ENCODE measurements at regions not wholly inside any gene's neighbourhood (a gene's known extent, or its start where the extent isn't known, plus 50 kb on each side); places are given as distances from the start of the nearest gene placed in this dataset.
"Not testable (repeated sequence)": the region's sequence is repeated elsewhere in the genome, so short reads cannot be mapped to it uniquely, and the experiment has no call there.

DNA sequence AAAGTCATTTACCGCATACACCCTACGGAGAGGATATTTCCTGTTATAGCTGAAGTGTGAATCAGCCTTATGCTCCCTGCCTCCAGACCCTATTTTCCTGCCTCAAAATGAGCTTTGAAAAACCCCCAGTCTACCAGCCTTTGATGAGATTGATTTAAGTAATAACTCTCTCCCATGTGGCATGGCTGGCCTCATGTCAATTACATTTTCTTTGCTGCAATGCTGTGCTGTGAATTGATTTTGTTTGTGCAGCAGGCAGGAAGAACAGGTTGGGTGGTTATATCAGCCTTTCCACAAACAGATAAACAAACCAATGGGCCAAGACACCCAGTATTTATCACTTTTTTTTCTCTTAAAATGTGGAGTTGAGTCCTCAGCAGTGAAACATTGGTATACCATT is 1105.5 kb upstream of the TMEM132C start:
- DNase-seq, result no peak

DNA sequence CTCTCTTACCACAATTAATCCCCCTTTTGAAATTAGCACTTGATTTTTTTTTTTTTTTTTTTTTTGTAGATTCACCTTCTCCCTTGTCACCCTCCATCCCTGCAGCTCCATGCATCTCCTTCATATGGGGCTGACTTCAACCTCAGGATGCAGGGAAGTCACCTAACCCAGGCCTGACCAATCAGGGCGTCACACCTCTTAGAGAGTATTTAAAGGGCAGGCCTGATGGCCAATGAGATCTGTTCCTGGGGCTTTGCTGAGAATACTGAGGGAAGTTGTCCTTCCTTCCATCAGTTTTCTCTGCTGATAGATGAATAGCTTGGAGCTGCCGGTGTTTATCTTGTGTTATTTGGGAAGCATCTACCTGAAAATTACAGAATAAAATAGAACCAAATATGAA is 1104.7 kb upstream of the TMEM132C start:
- DNase-seq, result no peak

DNA sequence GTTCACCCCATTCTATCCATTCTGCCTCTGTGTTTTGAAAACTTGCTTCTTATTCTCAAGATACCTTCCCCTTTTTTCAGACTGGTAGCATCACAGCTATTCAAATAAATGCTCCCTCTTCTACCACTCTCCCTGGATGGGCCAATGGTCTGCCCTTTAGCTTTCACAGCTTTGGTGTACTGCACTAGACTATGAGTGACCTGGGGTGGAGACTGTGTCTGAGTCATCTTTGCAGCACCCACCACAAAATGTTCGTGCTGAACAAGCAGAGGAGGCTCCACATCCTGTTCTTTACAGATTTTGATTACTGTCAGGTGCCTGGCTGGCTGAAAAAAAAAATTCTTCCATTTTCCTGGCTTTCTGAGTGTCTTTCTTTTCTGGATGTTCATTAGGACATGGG is 1104.1 kb upstream of the TMEM132C start:
- DNase-seq, result peak in 1 of 6 experiments; percentile 16

DNA sequence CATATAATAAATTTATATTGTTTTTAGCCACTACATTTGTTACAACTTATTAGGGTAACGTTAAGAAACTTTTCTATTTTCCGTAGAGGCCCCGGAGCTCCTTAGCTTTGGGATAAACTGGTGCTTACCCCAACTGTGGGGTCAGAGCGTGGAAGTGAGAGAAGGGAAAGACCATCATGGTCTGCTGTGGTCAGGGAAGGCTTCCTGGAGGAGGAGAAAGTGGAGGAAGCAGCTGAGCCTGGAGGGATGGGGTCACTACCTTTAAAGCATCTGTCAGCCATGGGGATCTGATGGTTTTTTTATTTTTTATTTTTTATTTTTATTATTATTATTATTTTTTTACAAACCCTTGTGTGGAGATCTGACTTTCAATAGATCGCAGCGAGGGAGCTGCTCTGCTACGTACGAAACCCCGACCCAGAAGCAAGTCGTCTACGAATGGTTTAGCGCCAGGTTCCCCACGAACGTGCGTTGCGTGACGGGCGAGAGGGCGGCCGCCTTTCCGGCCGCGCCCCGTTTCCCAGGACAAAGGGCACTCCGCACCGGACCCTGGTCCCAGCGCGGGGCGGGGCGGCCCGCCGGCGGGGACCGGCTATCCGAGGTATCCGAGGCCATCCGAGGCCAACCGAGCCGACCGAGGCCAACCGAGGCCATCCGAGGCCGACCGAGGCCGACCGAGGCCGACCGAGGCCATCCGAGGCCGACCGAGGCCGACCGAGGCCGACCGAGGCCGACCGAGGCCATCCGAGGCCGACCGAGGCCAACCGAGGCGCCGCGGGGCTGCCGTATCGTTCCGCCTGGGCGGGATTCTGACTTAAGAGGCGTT is 1101.2 kb upstream of the TMEM132C start:
- DNase-seq, result peak; percentile 36 to 96 (median 86)

DNA sequence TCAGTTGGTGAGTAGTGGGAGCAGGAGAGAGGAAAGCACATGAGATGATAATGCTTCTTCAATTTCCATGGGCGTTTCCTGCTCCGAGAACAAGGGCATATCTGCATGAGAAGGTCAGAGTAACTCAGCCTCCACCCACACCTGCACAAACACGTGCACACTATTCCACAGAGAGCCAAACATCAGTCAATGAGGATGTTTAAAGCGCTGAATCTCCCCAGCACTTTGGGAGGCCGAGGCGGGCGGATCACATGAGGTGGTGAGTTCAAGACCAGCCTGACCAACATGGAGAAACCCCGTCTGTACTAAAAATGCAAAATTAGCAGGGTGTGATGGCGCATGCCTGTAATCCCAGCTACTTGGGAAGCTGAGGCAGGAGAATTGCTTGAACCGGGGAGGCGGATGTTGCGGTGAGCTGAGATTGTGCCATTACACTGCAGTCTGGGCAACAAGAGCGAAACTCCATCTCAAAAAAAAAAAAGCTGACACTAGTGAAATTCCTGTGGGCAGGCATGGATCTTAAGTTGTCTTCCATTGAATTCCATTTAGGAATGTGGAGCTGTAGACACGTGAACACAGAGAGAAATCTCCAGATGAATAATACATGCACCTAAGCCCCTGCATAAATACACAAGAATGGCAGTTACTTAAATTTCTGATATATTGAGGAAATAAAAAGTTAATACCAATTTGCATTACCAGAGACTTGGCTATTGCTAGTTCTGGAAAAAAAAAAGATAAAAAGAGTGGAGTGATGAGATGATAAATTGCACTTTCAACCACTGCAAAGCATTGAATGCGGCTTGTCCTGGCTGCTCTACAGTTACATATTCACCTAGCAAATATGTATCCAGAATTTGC is 1097.4 kb upstream of the TMEM132C start:
- DNase-seq, result no peak

DNA sequence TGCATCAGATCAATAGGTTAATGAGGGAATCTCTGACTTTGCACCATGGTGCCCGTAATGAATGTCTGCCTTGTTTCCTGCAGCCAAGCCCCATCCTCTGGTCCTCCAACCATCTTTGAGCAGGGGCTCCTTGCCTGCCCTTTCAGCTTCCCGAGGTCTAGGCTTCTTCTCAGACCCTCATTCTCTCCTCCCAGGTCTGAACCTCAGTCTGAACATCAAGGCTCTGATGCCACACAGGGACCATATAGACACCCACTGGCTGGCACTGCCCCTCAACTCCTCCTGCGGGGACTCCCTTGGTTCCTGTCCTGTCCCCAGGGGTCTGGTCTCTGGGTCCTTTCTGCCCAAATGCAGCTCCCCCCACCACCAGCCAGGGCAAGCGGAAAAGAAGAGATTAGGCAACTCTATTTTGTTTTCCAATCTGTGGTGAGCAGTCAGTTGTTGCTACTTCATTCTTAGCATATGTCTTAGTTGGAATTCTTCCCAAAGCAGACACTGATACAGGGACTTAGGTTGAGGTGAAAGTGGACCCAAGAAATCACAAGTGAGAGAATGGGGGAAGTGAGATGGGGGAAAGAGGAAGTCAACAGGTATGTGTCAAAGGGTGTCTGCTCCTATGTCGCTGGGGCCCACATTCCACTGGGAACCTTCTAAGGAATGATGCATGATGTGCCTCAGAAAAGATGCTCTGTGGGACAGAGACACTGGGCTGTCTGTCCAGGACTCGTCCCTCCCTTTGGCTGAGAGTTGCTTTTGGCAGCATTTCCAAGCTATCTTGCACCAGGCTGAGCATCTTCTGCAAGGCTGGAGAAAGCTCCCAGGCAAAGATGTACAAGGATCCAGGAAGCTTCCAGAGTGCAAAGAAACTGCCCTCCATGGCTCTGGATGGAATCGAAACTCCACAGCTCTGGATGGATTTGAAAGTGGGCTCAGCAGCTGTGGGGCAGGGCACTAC is 1096.5 kb upstream of the TMEM132C start:
- DNase-seq, result no peak

DNA sequence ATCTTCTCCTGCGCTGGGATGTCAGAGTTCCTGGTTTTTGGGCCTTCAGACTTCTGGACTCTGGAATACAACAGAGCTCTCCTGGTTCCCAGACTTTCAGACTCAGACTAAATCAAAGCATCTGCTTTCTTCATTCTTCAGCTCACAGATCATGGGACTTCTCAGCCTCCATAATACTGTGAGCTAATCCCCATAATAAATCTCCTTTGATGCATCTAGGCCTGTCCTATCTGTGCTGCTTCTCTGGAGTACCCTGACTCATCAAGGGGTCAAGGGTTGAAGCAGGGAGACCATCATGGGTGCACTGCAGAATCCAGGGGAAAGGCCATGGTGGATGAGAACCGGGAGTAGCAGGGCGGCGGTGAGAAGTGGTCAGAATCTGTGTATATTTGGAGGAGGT is 1094.1 kb upstream of the TMEM132C start:
- DNase-seq, result no peak

DNA sequence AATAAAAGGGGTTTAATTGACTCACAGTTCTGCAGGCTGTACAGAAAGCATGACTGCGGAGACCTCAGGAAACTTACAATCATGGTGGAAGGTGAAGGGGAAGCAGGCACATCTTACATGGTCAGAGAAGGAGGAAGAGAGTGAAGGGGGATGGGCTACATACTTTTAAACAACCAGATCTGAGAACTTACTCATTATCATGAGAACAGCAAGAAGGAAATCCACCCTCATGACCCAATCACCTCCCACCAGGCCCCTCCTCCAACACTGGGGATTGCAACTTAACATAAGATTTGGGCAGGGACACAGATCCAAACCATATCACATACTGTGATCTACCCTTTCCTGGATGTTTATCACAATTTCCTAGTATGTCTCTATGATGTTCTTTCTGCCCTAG is 1093.0 kb upstream of the TMEM132C start:
- DNase-seq, result not testable (repeated sequence)

DNA sequence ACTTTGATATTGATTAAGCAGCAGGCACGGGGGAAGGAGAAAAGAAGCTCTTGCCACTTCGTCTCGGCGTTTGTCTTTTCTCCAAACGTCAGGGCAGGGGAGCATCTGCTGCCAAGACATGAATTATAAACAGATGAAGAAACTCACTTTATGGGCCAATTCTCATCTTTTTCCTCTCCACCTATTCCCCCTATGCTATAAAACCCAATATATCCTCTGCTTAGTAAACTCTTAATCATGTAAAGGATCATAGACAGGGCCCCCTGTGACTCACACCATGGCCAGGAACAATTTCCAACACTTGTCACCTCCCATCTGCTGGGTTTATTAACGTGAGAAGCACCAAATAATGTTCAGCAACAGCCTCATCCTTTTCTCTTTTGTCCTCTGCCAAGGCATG is 1092.1 kb upstream of the TMEM132C start:
- DNase-seq, result no peak

DNA sequence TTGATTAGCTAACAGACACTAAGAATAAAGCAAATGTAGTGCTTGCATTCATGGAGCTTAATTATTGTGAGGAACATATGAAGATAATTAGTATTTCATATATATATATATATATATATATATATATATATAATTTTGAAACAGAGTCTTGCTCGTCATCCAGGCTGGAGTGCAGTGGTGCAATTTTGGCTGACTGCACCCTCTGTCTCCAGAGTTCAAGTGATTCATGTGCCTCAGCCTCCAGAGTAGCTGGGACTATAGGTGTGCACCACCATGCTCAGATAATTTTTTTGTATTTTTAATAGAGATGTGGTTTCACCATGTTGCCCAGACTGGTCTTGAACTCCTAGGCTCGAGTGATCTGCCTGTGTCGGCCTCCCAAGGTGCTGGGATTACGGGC is 1091.6 kb upstream of the TMEM132C start:
- DNase-seq, result no peak

DNA sequence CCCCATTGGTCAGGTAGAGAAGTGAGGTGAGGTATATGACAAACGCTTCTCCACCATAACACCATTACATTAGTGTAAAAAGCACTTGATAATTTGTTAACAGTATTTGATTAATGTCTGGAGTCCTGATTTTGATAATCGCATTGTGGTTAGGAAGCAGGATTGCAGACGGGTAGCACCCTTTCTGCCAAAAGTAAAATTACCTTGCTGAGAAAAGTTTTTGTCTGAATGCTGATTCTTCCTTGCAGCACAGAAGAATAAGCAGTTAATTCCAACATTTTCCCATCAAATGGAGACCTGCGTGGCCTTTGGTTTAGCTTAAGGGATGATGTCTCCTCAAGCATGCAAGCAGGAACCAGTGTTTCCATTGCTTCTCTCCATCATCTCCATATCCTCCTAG is 1090.2 kb upstream of the TMEM132C start:
- no peak for DNase-seq

DNA sequence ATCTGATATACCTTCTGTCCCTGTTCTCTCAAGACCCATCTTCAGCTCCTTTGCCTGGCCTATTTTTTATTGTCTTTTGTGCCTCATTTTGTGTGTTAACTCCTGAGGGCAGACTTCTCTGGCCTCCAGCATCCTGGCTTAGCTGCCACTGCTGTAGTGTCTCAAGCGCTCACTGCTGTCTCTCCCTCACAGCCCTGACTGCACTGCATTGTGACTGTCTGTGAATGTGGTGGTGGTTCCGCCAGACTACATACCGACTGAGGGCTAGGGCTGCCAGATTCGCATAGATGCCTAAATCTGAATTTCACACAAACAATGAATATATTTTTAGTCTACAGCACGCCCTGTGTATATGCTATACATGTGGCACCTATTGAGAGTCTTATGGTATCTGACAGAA is 1088.9 kb upstream of the TMEM132C start:
- DNase-seq, result no peak

DNA sequence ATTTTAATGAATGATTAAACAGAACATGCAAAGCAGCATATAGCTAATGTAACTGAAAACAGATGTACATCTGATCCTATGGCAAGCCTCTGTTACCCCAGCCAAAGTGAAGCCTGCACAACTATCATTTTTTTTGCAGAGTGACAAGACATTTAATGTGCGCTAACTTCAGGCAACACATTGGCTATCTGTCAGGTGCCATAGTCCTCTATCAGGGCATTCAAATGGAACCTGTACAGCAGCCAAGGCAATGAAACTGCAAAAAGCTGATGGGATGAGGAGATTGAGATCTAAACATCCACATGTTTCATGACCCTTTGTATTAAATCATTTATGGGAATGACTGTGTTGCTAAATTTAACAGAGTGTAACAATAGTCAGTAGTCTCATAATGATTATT is 1088.5 kb upstream of the TMEM132C start:
- DNase-seq, result no peak

DNA sequence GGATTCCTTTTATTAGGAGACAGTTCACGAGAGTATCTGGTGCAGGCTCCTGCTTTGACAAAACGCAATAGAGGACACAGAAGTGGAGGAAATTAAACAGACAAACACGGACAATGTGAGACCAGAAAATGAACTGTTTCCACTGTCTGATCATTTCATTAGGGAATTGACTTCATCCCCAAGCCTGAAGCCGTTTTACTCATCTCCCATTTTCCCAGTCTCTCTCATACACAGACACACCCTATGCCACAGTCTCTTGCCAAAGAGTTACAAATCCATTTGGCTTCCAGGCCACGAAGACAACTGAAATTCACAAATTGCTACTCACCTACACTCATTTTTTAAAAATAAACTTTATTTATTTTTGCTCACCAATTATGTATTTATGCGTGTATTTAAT is 1087.8 kb upstream of the TMEM132C start:
- DNase-seq, result no peak

DNA sequence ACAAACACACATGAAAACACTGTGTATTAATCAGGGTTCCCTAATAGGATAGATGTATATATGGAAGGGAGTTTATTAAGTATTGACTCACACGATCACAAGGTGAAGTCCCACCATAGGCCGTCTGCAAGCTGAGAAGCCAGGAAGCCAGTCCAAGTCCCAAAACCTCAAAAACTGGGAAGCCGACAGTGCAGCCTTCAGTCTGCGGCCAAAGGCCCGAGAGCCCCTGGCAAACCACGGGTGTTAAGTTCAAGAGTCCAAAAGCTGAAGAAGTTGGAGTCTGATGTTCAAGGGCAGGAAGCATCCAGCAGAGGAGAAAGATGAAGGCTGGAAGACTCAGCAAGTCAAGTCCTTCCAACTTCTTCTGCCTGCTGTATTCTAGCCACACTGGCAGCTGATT is 1085.0 kb upstream of the TMEM132C start:
- no peak for DNase-seq

DNA sequence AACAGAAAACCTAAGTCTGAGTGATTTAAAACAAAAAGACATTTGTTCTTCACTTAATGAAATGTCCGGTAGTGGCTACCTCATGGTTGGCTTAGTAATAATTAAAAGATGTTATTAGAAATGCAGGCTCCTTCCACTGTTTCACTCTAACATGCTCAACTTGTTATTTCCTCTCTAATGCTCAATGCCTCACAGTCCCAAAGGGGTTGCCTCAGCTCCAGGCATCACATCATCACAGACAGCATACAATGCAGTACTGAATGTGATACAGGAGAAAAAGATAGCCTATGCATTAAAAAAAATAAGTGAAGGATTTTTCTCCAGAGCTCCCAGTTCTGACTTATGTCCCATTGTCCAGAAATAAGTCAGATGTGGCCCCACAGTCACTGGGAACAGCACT is 1077.0 kb upstream of the TMEM132C start:
- DNase-seq, result no peak

DNA sequence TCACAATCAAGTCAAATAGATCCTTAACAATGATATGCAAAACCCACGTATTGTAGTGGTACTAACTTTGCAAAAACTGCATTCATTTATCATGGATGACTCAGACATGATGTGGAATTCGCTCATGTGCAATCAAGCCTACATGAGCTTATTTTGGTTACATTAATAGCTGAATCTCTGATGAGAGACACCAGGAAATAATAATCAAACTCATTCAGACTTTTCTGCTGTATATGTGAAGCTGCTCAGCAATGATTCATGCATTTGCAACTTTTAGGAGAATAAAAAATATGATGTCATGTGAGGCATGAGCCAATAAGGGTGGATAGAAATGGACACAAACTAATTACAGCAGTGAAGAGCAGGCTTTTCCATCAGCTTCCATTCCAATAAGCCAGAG is 1075.8 kb upstream of the TMEM132C start:
- no peak for DNase-seq

DNA sequence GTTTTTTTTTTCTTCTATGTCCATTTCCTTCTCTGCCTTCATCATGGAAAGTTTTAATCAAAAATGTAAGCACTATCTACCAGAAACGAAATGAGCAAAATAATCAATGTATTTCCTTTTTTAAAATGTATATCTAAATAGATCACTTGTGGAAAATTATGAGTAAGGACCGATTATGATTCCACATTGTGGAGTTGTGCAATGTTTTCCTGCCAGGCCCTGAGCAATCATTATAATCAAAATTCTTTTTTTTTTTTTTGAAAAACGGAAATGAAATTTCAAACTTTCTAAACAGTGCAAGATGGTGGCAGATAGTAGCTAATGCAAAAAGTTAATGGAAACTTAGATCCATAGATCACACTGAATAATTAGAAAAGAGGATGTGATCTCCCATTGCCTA is 1074.6 kb upstream of the TMEM132C start:
- DNase-seq, result no peak

DNA sequence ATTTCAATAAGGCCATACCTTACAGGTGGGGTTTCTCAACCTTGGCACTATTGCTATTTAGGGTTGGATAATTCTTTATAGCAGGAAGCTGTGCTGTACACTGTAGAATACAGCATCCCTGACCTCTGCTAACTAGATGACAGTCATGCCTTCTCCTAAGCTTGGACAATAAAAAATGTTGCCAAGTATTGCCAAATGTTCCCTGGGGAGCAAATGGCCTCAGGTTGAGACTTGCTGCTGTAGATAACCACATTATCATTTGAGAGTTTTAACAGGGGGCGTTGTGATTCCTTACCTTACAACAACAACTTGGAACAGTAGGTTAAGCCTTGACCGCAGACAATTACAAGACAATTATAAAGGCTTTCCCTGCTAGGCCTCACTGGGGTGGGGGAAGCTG is 1073.6 kb upstream of the TMEM132C start:
- DNase-seq, result no peak

DNA sequence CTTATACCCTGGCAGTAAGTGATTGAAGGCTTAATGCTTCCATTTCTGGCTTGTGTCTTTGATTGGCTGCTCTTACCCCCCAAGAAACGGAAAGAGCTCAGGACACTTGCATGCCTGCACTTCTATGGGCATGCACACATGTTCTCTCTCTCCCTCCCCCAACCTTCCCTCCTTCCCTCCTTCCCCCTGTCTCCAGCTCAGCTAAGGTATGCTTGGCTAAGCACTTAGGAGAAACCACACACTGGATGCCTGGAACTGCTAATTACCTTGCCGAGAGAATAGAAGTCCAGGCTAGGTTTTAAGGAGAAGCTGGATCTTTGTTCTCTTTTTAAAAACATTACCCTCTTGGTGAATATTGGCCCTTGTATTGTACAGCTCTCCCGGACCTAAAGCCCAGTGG is 1072.8 kb upstream of the TMEM132C start:
- no peak for DNase-seq

DNA sequence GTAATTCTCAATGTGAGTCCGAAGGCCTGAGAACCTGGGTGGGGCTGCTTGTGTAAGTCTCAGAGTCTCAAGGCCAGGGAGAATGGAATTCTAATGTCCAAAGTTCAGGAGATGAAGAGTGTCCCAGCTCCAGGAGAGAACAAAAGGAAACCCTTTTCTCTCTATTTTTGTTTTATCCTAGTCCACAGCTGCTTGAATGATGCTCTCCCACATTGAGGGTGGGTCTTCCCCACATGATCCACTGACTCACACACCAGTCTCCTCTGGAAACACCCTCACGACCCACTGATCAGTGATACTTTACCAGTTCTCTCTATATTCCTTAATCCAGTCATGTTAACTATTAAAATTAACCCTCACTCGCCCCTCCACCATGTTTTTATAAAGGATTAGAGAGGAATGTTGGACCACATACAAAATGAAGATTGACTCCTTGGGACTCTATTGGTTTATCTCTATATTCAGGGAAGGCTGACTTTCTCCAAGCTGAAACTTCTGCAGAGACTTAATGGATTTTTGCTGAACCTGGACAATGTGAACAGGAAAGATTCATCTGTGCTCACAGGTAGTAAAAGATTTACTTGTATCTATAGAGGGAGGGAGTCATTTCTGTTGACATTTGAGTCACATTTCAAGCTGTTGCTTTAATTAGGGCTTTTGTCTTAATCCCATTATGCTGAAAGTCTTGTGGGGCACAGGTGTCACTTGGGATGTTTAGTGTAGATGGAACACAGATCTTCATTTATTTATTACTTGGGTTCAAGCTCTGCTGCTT is 1061.0 kb upstream of the TMEM132C start:
- no peak for DNase-seq

DNA sequence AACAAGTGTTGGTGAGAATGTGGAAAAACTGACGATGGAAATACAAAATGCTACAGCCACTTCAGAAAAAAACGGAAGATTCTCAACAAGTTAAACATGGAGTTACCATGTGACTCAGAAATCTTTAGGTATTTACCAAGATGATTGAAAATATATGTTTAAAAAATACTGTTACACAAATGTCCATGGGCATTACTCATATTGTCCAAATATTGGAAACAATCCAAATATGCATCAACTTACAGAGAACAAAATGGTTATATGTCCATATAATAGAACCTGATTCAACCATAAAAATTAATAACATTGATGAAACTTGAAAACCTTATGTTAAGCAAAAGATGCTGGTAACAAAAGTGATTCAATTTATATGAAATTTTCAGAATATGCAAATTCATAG is 1057.7 kb upstream of the TMEM132C start:
- no peak for DNase-seq
